Thyroid gland (tissue), 4 donors: ENCODE measurements at regions not wholly inside any gene's neighbourhood (a gene's known extent, or its start where the extent isn't known, plus 50 kb on each side); places are given as distances from the start of the nearest gene placed in this dataset.

Source experiments
- POLR2A ChIP-seq, 2 donors: fragments of 450-650 bp; IDR thresholded peaks; one replicate each; pipeline ENCODE4 v1.6.1; 2017; ENCODE audit warnings: antibody characterized with exemption in 2 of 2, mild to moderate bottlenecking in 2 of 2, moderate library complexity in 1 of 2
- TF ChIP-seq, protein P1 (sequence below), 6 experiments: fragments of 200-600 bp in 3 of 6; fragments of 450-650 bp in 3 of 6; sonication (generic) in 3 of 6; IDR thresholded peaks; one replicate each; pipeline ENCODE4 v1.5.1; 2016 to 2019; ENCODE audit warnings: antibody characterized with exemption in 6 of 6, mild to moderate bottlenecking in 2 of 6, inconsistent platforms in 1 of 6, moderate library complexity in 1 of 6

GRCh38 chr6:82430611-82431010 is 67.0 kb downstream of the TPBG start:
- TF ChIP-seq POLR2A (IDR thresholded peaks at IDR 0.05): no peak
- TF ChIP-seq, protein P1, sequence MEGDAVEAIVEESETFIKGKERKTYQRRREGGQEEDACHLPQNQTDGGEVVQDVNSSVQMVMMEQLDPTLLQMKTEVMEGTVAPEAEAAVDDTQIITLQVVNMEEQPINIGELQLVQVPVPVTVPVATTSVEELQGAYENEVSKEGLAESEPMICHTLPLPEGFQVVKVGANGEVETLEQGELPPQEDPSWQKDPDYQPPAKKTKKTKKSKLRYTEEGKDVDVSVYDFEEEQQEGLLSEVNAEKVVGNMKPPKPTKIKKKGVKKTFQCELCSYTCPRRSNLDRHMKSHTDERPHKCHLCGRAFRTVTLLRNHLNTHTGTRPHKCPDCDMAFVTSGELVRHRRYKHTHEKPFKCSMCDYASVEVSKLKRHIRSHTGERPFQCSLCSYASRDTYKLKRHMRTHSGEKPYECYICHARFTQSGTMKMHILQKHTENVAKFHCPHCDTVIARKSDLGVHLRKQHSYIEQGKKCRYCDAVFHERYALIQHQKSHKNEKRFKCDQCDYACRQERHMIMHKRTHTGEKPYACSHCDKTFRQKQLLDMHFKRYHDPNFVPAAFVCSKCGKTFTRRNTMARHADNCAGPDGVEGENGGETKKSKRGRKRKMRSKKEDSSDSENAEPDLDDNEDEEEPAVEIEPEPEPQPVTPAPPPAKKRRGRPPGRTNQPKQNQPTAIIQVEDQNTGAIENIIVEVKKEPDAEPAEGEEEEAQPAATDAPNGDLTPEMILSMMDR (IDR thresholded peaks at IDR 0.05): no peak
